Activated CD8-positive, alpha-beta memory T cell treated with anti-CD3 and anti-CD28 coated beads, Interleukin-2, amount 10 ng/mL, durations not matched to agents 7 days and 5 days (primary cell): ENCODE measurements at regions not wholly inside any gene's neighbourhood (a gene's known extent, or its start where the extent isn't known, plus 50 kb on each side); places are given as distances from the start of the nearest gene placed in this dataset.

ENCODE experiments used
- ATAC-seq: fragments of 150-1000 bp; cut with Tn5 transposase; one replicate; pipeline ENCODE4 v1.10.0; 2021; ENCODE audit warnings: moderate library complexity
- CTCF ChIA-PET: fragments of 350-600 bp; sonication (Branson Sonifier 250); formaldehyde crosslinking; loops from one replicate; lab custom pipeline; 2021; ENCODE audit warnings: antibody characterized with exemption; lab: Charles Lee
- DNase-seq: peaks from one replicate; pipeline ENCODE4 v3.0.0-alpha.2; 2020
- H3K27ac Mint-ChIP-seq: one replicate; pipeline ENCODE4 v1.8.0; 2021; ENCODE audit warnings: mild to moderate bottlenecking, mixed read lengths
- H3K27me3 Mint-ChIP-seq: one replicate; pipeline ENCODE4 v1.8.0; 2021; ENCODE audit warnings: mixed read lengths
- H3K36me3 Mint-ChIP-seq: one replicate; pipeline ENCODE4 v1.8.0; 2021; ENCODE audit warnings: mild to moderate bottlenecking, mixed read lengths
- H3K4me1 Mint-ChIP-seq: one replicate; pipeline ENCODE4 v1.8.0; 2021; ENCODE audit warnings: mixed read lengths
- H3K4me3 Mint-ChIP-seq: one replicate; pipeline ENCODE4 v1.8.0; 2021; ENCODE audit warnings: mild to moderate bottlenecking, moderate library complexity, mixed read lengths
- H3K9me3 Mint-ChIP-seq: one replicate; pipeline ENCODE4 v1.8.0; 2022; ENCODE audit warnings: low read depth, mixed read lengths

- H3K27ac Mint-ChIP-seq: no peak overlapping the region
- H3K4me3 Mint-ChIP-seq: no peak overlapping the region
- no peak for ATAC-seq
- H3K9me3 Mint-ChIP-seq: no peaks in the 10 kb centered on the region
- DNase-seq: no peak
- H3K4me1 Mint-ChIP-seq: no peaks in the 10 kb centered on the region
- H3K27me3 Mint-ChIP-seq: peaks cover 18% of the 10 kb centered on the region
- no peaks in the 10 kb centered on the region for H3K36me3 Mint-ChIP-seq
- CTCF ChIA-PET: no interaction called here
These were observed 210.1 kb upstream of the HDDC2 start for GRCh38 chr6:125511809-125512396.

- H3K27me3 Mint-ChIP-seq: peaks cover 19% of the 10 kb centered on the region
- no peak overlapping the region for H3K27ac Mint-ChIP-seq
- no peak for ATAC-seq
- H3K36me3 Mint-ChIP-seq: no peaks in the 10 kb centered on the region
- no peaks in the 10 kb centered on the region for H3K9me3 Mint-ChIP-seq
- H3K4me1 Mint-ChIP-seq: no peaks in the 10 kb centered on the region
- CTCF ChIA-PET: interaction anchor here (1.0 kb wide), 1 partner anchor 9 kb away, joined by 3 read pairs; no protein-coding TSS in a partner anchor
- H3K4me3 Mint-ChIP-seq: no peak overlapping the region
- DNase-seq: no peak
These were observed 210.9 kb upstream of the HDDC2 start for GRCh38 chr6:125512621-125513020.

- Mint-ChIP-seq H3K4me1 (no peaks in the 10 kb centered on the region), H3K27ac (no peak overlapping the region), H3K9me3 (no peaks in the 10 kb centered on the region), H3K36me3 (no peaks in the 10 kb centered on the region), H3K4me3 (no peak overlapping the region), H3K27me3 (peaks cover 24% of the 10 kb centered on the region)
- ATAC-seq (no peak), DNase-seq (no peak)
- CTCF ChIA-PET: no interaction called here
These were observed 212.2 kb upstream of the HDDC2 start for GRCh38 chr6:125513978-125514377.

GRCh38 chr6:125516644-125517043 lies 214.9 kb upstream of the HDDC2 start:
- CTCF ChIA-PET: no interaction called here
- Mint-ChIP-seq H3K27ac (no peak overlapping the region), H3K9me3 (no peaks in the 10 kb centered on the region), H3K27me3 (peaks cover 25% of the 10 kb centered on the region), H3K36me3 (no peaks in the 10 kb centered on the region), H3K4me1 (no peaks in the 10 kb centered on the region), H3K4me3 (no peak overlapping the region)
- ATAC-seq: no peak
- DNase-seq: no peak

GRCh38 chr6:125519367-125519766 lies 217.6 kb upstream of the HDDC2 start:
- Mint-ChIP-seq H3K36me3 (no peaks in the 10 kb centered on the region), H3K27me3 (peaks cover 30% of the 10 kb centered on the region), H3K4me3 (no peak overlapping the region), H3K4me1 (no peaks in the 10 kb centered on the region), H3K9me3 (no peaks in the 10 kb centered on the region), H3K27ac (no peak overlapping the region)
- ATAC-seq (no peak), DNase-seq (no peak)
- CTCF ChIA-PET: no interaction called here

GRCh38 chr6:125524356-125524755 lies 222.6 kb upstream of the HDDC2 start:
- H3K4me1 Mint-ChIP-seq: no peaks in the 10 kb centered on the region
- H3K9me3 Mint-ChIP-seq: no peaks in the 10 kb centered on the region
- H3K4me3 Mint-ChIP-seq: no peak overlapping the region
- H3K27me3 Mint-ChIP-seq: peaks cover 29% of the 10 kb centered on the region
- no peak overlapping the region for H3K27ac Mint-ChIP-seq
- ATAC-seq (no peak), DNase-seq (no peak)
- no peaks in the 10 kb centered on the region for H3K36me3 Mint-ChIP-seq
- CTCF ChIA-PET: no interaction called here

- H3K9me3 Mint-ChIP-seq: no peaks in the 10 kb centered on the region
- no peak overlapping the region for H3K4me3 Mint-ChIP-seq
- peaks cover 41% of the 10 kb centered on the region for H3K27me3 Mint-ChIP-seq
- H3K4me1 Mint-ChIP-seq: no peaks in the 10 kb centered on the region
- H3K36me3 Mint-ChIP-seq: no peaks in the 10 kb centered on the region
- ATAC-seq: no peak
- DNase-seq: no peak
- no peak overlapping the region for H3K27ac Mint-ChIP-seq
- CTCF ChIA-PET: no interaction called here
These were observed 223.3 kb upstream of the HEY2 start for GRCh38 chr6:125526007-125526720.

GRCh38 chr6:125528621-125529041 lies 220.8 kb upstream of the HEY2 start:
- no peak overlapping the region for H3K4me3 Mint-ChIP-seq
- no peak overlapping the region for H3K27ac Mint-ChIP-seq
- DNase-seq (no peak), ATAC-seq (no peak)
- no peaks in the 10 kb centered on the region for H3K36me3 Mint-ChIP-seq
- H3K27me3 Mint-ChIP-seq: peaks cover 46% of the 10 kb centered on the region
- H3K9me3 Mint-ChIP-seq: no peaks in the 10 kb centered on the region
- peaks cover 2% of the 10 kb centered on the region for H3K4me1 Mint-ChIP-seq
- CTCF ChIA-PET: interaction anchor here (0.7 kb wide), 1 partner anchor 54 kb away, joined by 3 read pairs; no protein-coding TSS in a partner anchor

GRCh38 chr6:125529061-125529460 lies 220.4 kb upstream of the HEY2 start:
- Mint-ChIP-seq H3K4me3 (no peak overlapping the region), H3K4me1 (peaks cover 2% of the 10 kb centered on the region), H3K27me3 (peaks cover 48% of the 10 kb centered on the region), H3K36me3 (no peaks in the 10 kb centered on the region), H3K27ac (no peak overlapping the region), H3K9me3 (no peaks in the 10 kb centered on the region)
- CTCF ChIA-PET: interaction anchor here (0.7 kb wide), 1 partner anchor 54 kb away, joined by 3 read pairs; no protein-coding TSS in a partner anchor
- ATAC-seq (no peak), DNase-seq (no peak)

GRCh38 chr6:125533710-125534397 lies 215.6 kb upstream of the HEY2 start:
- Mint-ChIP-seq H3K9me3 (no peaks in the 10 kb centered on the region), H3K36me3 (no peaks in the 10 kb centered on the region), H3K27me3 (peaks cover 58% of the 10 kb centered on the region), H3K4me3 (no peak overlapping the region), H3K4me1 (peaks cover 2% of the 10 kb centered on the region), H3K27ac (no peak overlapping the region)
- DNase-seq (no peak), ATAC-seq (no peak)
- CTCF ChIA-PET: no interaction called here

GRCh38 chr6:125534430-125535263 lies 214.8 kb upstream of the HEY2 start:
- ATAC-seq: no peak
- Mint-ChIP-seq H3K27ac (no peak overlapping the region), H3K27me3 (peaks cover 52% of the 10 kb centered on the region), H3K4me3 (no peak overlapping the region), H3K4me1 (peaks cover 2% of the 10 kb centered on the region), H3K36me3 (no peaks in the 10 kb centered on the region), H3K9me3 (no peaks in the 10 kb centered on the region)
- CTCF ChIA-PET: no interaction called here
- no peak for DNase-seq

- CTCF ChIA-PET: no interaction called here
- Mint-ChIP-seq H3K27ac (no peak overlapping the region), H3K9me3 (no peaks in the 10 kb centered on the region), H3K4me3 (no peak overlapping the region), H3K27me3 (peaks cover 41% of the 10 kb centered on the region), H3K4me1 (peaks cover 2% of the 10 kb centered on the region), H3K36me3 (no peaks in the 10 kb centered on the region)
- DNase-seq (no peak), ATAC-seq (no peak)
These were observed 212.3 kb upstream of the HEY2 start for GRCh38 chr6:125537090-125537489.

GRCh38 chr6:125539892-125540291 lies 209.5 kb upstream of the HEY2 start:
- ATAC-seq (no peak), DNase-seq (no peak)
- no peaks in the 10 kb centered on the region for H3K36me3 Mint-ChIP-seq
- H3K9me3 Mint-ChIP-seq: no peaks in the 10 kb centered on the region
- H3K27ac Mint-ChIP-seq: no peak overlapping the region
- no peak overlapping the region for H3K4me3 Mint-ChIP-seq
- CTCF ChIA-PET: no interaction called here
- no peaks in the 10 kb centered on the region for H3K4me1 Mint-ChIP-seq
- peaks cover 22% of the 10 kb centered on the region for H3K27me3 Mint-ChIP-seq
